HEK293 (cell line): ENCODE measurements at regions not wholly inside any gene's neighbourhood (a gene's known extent, or its start where the extent isn't known, plus 50 kb on each side); places are given as distances from the start of the nearest gene placed in this dataset.

ENCODE experiments used
- CTCF ChIA-PET: fragments of 350-600 bp; formaldehyde crosslinking; extraction: SDS; loops from one replicate; lab custom pipeline; 2021; ENCODE audit warnings: antibody characterized with exemption; lab: Yijun Ruan, JAX
- POLR2A ChIA-PET: fragments of 300-600 bp; formaldehyde crosslinking; extraction: SDS; loops from one replicate; lab custom pipeline; 2020; ENCODE audit warnings: antibody characterized with exemption, inconsistent platforms; lab: Yijun Ruan, JAX
- H3K27ac ChIP-seq: fragments of 200-500 bp; sonication (Bioruptor generic); 2 replicates; pipeline ENCODE4 v1.5.1; 2014; ENCODE audit warnings: low read depth, low read length, control low read depth, inconsistent platforms; ENCODE audit errors: extremely low read depth
- H3K36me3 ChIP-seq, 2 experiments: fragments of 200-500 bp in 1 of 2; sonication (Bioruptor generic) in 1 of 2; 1 replicate in 1 of 2; 2 replicates in 1 of 2; pipeline ENCODE4 v1.5.1; 2014 to 2017; ENCODE audit warnings: inconsistent platforms in 2 of 2, low read length in 2 of 2; ENCODE audit not compliant: control insufficient read depth in 2 of 2, insufficient read depth in 1 of 2
- H3K4me1 ChIP-seq: fragments of 200-500 bp; sonication (Bioruptor generic); 2 replicates; pipeline ENCODE4 v1.5.1; 2014; ENCODE audit warnings: mild to moderate bottlenecking, low read length, inconsistent platforms; ENCODE audit not compliant: control insufficient read depth, insufficient read depth
- H3K4me3 ChIP-seq: 2 replicates; pipeline ENCODE4 v1.5.1; 2011; ENCODE audit warnings: low read depth, mild to moderate bottlenecking, control low read depth, low read length, moderate library complexity
- H3K9me3 ChIP-seq: fragments of 200-500 bp; sonication (Bioruptor generic); 2 replicates; pipeline ENCODE4 v1.5.1; 2014; ENCODE audit warnings: low read depth, low read length, inconsistent platforms; ENCODE audit not compliant: control insufficient read depth, insufficient read depth
- HOXD13 ChIP-seq: sonication (generic); formaldehyde crosslinking; IDR thresholded peaks from 2 replicates; pipeline ENCODE4 v1.8.0; 2022; ENCODE audit warnings: missing genetic modification reagents, borderline replicate concordance
- KLF16 ChIP-seq: fragments of 450-650 bp; formaldehyde crosslinking; IDR thresholded peaks from 2 replicates; pipeline ENCODE4 v1.5.1; 2017; ENCODE audit warnings: missing biosample characterization, missing genetic modification characterization
- OSR2 ChIP-seq: fragments of 450-650 bp; formaldehyde crosslinking; IDR thresholded peaks from 2 replicates; pipeline ENCODE4 v1.5.1; 2016; ENCODE audit warnings: missing biosample characterization, missing genetic modification characterization
- SALL2 ChIP-seq: fragments of 450-650 bp; formaldehyde crosslinking; IDR thresholded peaks from 2 replicates; pipeline ENCODE4 v1.5.0; 2017; ENCODE audit warnings: missing biosample characterization, mild to moderate bottlenecking, missing genetic modification characterization, borderline replicate concordance
- TCF7L2 ChIP-seq: IDR thresholded peaks from 2 replicates; pipeline ENCODE4 v1.6.1; 2011; ENCODE audit warnings: low read depth, mild to moderate bottlenecking, inconsistent platforms, low read length, moderate library complexity, borderline replicate concordance
- ZFP37 ChIP-seq: fragments of 450-650 bp; formaldehyde crosslinking; IDR thresholded peaks from 2 replicates; pipeline ENCODE4 v1.5.1; 2016; ENCODE audit warnings: missing biosample characterization, missing genetic modification characterization
- ZIC2 ChIP-seq: fragments of 450-650 bp; formaldehyde crosslinking; IDR thresholded peaks from 2 replicates; pipeline ENCODE4 v1.5.1; 2016; ENCODE audit warnings: missing biosample characterization, missing genetic modification characterization
- ZNF133 ChIP-seq: fragments of 450-650 bp; formaldehyde crosslinking; IDR thresholded peaks from 2 replicates; pipeline ENCODE4 v1.5.1; 2016; ENCODE audit warnings: missing biosample characterization, missing genetic modification characterization
- ZNF140 ChIP-seq: fragments of 450-650 bp; formaldehyde crosslinking; IDR thresholded peaks from 2 replicates; pipeline ENCODE4 v1.5.1; 2016; ENCODE audit warnings: missing biosample characterization, missing genetic modification characterization
- ZNF223 ChIP-seq: fragments of 450-650 bp; formaldehyde crosslinking; IDR thresholded peaks from 2 replicates; pipeline ENCODE4 v1.5.1; 2016; ENCODE audit warnings: missing biosample characterization, missing genetic modification characterization
- ZNF239 ChIP-seq: fragments of 450-650 bp; formaldehyde crosslinking; IDR thresholded peaks from 2 replicates; pipeline ENCODE4 v1.5.1; 2016; ENCODE audit warnings: missing biosample characterization, missing genetic modification characterization
- ZNF266 ChIP-seq: fragments of 450-650 bp; formaldehyde crosslinking; IDR thresholded peaks from 2 replicates; pipeline ENCODE4 v1.5.1; 2016; ENCODE audit warnings: missing biosample characterization, missing genetic modification characterization, low read depth
- ZNF416 ChIP-seq: fragments of 450-650 bp; formaldehyde crosslinking; IDR thresholded peaks from 2 replicates; pipeline ENCODE4 v1.5.1; 2016; ENCODE audit warnings: missing biosample characterization, missing genetic modification characterization
- ZNF48 ChIP-seq: fragments of 450-650 bp; formaldehyde crosslinking; IDR thresholded peaks from 2 replicates; pipeline ENCODE4 v1.5.1; 2016; ENCODE audit warnings: missing biosample characterization, missing genetic modification characterization
- ZNF521 ChIP-seq: fragments of 450-650 bp; formaldehyde crosslinking; IDR thresholded peaks from 2 replicates; pipeline ENCODE4 v1.5.1; 2017; ENCODE audit warnings: missing biosample characterization, mild to moderate bottlenecking, missing genetic modification characterization
- ZNF544 ChIP-seq: fragments of 450-650 bp; formaldehyde crosslinking; IDR thresholded peaks from 2 replicates; pipeline ENCODE4 v1.5.0; 2017; ENCODE audit warnings: missing biosample characterization, missing genetic modification characterization
- ZNF561 ChIP-seq: fragments of 450-650 bp; IDR thresholded peaks from 2 replicates; pipeline ENCODE4 v1.5.1; 2018; ENCODE audit warnings: missing biosample characterization, missing genetic modification characterization, borderline replicate concordance
- ZNF571 ChIP-seq: fragments of 450-650 bp; formaldehyde crosslinking; IDR thresholded peaks from 2 replicates; pipeline ENCODE4 v1.5.0; 2017; ENCODE audit warnings: missing biosample characterization, missing genetic modification characterization
- ZNF621 ChIP-seq: fragments of 450-650 bp; formaldehyde crosslinking; IDR thresholded peaks from 2 replicates; pipeline ENCODE4 v1.5.1; 2017; ENCODE audit warnings: missing biosample characterization, missing genetic modification characterization
- ZSCAN23 ChIP-seq: fragments of 450-650 bp; formaldehyde crosslinking; IDR thresholded peaks from 2 replicates; pipeline ENCODE4 v1.5.1; 2016; ENCODE audit warnings: missing biosample characterization, missing genetic modification characterization
- ZXDB ChIP-seq: fragments of 450-650 bp; formaldehyde crosslinking; IDR thresholded peaks from 2 replicates; pipeline ENCODE4 v1.5.1; 2016; ENCODE audit warnings: missing biosample characterization, missing genetic modification characterization
- TF ChIP-seq, protein P1 (sequence below): fragments of 450-650 bp; formaldehyde crosslinking; IDR thresholded peaks from 2 replicates; pipeline ENCODE4 v1.5.1; 2016; ENCODE audit warnings: missing biosample characterization, missing genetic modification characterization
- TF ChIP-seq, protein P2 (sequence below): fragments of 450-650 bp; formaldehyde crosslinking; IDR thresholded peaks from 2 replicates; pipeline ENCODE4 v1.5.1; 2016; ENCODE audit warnings: missing biosample characterization, missing genetic modification characterization, borderline replicate concordance
- TF ChIP-seq, protein P3 (sequence below): fragments of 450-650 bp; formaldehyde crosslinking; conservative IDR thresholded peaks from 2 replicates; pipeline ENCODE4 v1.5.1; 2016; ENCODE audit warnings: low read depth, missing biosample characterization, missing genetic modification characterization
- TF ChIP-seq, protein P4 (sequence below): fragments of 450-650 bp; formaldehyde crosslinking; conservative IDR thresholded peaks from 2 replicates; pipeline ENCODE4 v1.5.1; 2016; ENCODE audit warnings: low read depth, missing biosample characterization, missing genetic modification characterization

DNA sequence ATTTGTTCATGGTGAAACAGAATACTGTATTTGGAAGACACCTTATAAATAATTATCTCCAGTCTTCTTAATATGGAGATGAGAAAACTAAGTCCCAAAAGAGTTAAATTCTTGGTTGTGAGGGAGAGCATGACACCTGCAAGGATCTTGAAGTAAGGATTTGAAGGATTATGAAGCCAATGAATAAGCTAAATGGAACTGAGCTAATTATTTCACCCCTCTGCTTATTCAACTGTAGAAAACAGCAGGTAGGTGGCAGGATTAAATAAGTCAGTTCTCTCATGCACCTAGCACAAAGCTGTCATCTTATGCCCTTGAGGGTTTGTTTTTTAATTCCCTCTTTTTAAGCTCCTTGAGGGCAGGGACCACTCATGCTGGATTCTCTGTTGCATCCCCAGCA is 457.3 kb downstream of the ETS1 start:
- CTCF ChIA-PET = interaction anchor here (0.7 to 3.1 kb wide), 2 partner anchors 19 to 27 kb away, joined by 3 to 16 read pairs; no protein-coding TSS in a partner anchor
- H3K27ac ChIP-seq = no peak overlapping the region
- TF ChIP-seq ZNF544 = no peak
- TF ChIP-seq KLF16 (tag by site-specific recombination) = no peak
- TF ChIP-seq HOXD13 (CRISPR knock-in tag) = no peak
- no peak for TF ChIP-seq ZNF239 (tag by site-specific recombination)
- TF ChIP-seq OSR2 (tag by site-specific recombination) = no peak
- no peak for TF ChIP-seq ZNF48 (tag by site-specific recombination)
- no peak for TF ChIP-seq ZNF571 (tag by site-specific recombination)
- TF ChIP-seq, protein P1, sequence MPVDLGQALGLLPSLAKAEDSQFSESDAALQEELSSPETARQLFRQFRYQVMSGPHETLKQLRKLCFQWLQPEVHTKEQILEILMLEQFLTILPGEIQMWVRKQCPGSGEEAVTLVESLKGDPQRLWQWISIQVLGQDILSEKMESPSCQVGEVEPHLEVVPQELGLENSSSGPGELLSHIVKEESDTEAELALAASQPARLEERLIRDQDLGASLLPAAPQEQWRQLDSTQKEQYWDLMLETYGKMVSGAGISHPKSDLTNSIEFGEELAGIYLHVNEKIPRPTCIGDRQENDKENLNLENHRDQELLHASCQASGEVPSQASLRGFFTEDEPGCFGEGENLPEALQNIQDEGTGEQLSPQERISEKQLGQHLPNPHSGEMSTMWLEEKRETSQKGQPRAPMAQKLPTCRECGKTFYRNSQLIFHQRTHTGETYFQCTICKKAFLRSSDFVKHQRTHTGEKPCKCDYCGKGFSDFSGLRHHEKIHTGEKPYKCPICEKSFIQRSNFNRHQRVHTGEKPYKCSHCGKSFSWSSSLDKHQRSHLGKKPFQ (tag by site-specific recombination) = no peak
- TF ChIP-seq, protein P2, sequence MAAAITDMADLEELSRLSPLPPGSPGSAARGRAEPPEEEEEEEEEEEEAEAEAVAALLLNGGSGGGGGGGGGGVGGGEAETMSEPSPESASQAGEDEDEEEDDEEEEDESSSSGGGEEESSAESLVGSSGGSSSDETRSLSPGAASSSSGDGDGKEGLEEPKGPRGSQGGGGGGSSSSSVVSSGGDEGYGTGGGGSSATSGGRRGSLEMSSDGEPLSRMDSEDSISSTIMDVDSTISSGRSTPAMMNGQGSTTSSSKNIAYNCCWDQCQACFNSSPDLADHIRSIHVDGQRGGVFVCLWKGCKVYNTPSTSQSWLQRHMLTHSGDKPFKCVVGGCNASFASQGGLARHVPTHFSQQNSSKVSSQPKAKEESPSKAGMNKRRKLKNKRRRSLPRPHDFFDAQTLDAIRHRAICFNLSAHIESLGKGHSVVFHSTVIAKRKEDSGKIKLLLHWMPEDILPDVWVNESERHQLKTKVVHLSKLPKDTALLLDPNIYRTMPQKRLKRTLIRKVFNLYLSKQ (tag by site-specific recombination) = no peak
- no peak for TF ChIP-seq ZNF266 (tag by site-specific recombination)
- TF ChIP-seq ZIC2 (tag by site-specific recombination) = no peak
- no peak for TF ChIP-seq ZNF223
- TF ChIP-seq ZNF416 = no peak
- TF ChIP-seq ZNF521 = no peak
- no peak for TF ChIP-seq ZFP37 (tag by site-specific recombination)
- POLR2A ChIA-PET = no interaction called here
- no peaks in the 10 kb centered on the region for H3K4me1 ChIP-seq
- no peaks in the 10 kb centered on the region for H3K9me3 ChIP-seq
- H3K36me3 ChIP-seq = no peaks in the 10 kb centered on the region
- no peak overlapping the region for H3K4me3 ChIP-seq

DNA sequence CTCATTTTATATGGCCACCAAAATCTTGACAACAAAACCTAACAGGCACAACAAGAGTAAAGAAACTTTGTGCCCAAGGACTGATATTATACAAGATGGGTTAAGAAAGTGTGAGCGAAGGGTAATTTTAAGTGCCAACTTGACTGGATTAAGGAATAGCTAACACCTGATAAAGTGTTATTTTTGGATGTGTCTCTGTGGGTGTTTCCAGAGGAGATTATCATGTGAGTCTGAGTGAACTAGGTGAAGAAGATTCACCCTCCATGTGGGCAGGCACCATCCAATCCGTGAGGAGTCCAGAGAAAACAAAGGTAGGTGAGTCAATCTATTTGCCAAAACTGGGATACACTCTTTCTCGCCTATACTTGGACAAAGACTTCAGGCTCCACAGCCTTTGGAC is 461.6 kb downstream of the ETS1 start:
- no peaks in the 10 kb centered on the region for H3K9me3 ChIP-seq
- no peak overlapping the region for H3K27ac ChIP-seq
- CTCF ChIA-PET = no interaction called here
- no peaks in the 10 kb centered on the region for H3K4me1 ChIP-seq
- no peaks in the 10 kb centered on the region for H3K36me3 ChIP-seq
- no peak overlapping the region for H3K4me3 ChIP-seq
- POLR2A ChIA-PET = no interaction called here
- TF ChIP-seq ZNF521 (no peak), SALL2 (tag by site-specific recombination) (no peak), ZXDB (tag by site-specific recombination) (no peak), TCF7L2 (no peak), ZNF133 (no peak), ZSCAN23 (tag by site-specific recombination) (no peak), ZNF561 (no peak), ZNF140 (tag by site-specific recombination) (no peak), ZNF621 (tag by site-specific recombination) (no peak)
- TF ChIP-seq, protein P3, sequence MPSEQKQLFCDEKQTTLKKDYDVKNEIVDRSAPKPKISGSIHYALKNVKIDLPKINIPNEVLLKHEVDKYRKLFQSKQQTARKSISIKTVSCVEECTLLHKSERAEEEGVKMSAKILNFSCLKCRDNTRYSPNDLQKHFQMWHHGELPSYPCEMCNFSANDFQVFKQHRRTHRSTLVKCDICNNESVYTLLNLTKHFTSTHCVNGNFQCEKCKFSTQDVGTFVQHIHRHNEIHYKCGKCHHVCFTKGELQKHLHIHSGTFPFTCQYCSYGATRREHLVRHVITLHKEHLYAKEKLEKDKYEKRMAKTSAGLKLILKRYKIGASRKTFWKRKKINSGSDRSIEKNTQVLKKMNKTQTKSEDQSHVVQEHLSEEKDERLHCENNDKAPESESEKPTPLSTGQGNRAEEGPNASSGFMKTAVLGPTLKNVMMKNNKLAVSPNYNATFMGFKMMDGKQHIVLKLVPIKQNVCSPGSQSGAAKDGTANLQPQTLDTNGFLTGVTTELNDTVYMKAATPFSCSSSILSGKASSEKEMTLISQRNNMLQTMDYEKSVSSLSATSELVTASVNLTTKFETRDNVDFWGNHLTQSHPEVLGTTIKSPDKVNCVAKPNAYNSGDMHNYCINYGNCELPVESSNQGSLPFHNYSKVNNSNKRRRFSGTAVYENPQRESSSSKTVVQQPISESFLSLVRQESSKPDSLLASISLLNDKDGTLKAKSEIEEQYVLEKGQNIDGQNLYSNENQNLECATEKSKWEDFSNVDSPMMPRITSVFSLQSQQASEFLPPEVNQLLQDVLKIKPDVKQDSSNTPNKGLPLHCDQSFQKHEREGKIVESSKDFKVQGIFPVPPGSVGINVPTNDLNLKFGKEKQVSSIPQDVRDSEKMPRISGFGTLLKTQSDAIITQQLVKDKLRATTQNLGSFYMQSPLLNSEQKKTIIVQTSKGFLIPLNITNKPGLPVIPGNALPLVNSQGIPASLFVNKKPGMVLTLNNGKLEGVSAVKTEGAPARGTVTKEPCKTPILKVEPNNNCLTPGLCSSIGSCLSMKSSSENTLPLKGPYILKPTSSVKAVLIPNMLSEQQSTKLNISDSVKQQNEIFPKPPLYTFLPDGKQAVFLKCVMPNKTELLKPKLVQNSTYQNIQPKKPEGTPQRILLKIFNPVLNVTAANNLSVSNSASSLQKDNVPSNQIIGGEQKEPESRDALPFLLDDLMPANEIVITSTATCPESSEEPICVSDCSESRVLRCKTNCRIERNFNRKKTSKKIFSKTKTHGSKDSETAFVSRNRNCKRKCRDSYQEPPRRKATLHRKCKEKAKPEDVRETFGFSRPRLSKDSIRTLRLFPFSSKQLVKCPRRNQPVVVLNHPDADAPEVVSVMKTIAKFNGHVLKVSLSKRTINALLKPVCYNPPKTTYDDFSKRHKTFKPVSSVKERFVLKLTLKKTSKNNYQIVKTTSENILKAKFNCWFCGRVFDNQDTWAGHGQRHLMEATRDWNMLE (tag by site-specific recombination) = no peak
- TF ChIP-seq, protein P4, sequence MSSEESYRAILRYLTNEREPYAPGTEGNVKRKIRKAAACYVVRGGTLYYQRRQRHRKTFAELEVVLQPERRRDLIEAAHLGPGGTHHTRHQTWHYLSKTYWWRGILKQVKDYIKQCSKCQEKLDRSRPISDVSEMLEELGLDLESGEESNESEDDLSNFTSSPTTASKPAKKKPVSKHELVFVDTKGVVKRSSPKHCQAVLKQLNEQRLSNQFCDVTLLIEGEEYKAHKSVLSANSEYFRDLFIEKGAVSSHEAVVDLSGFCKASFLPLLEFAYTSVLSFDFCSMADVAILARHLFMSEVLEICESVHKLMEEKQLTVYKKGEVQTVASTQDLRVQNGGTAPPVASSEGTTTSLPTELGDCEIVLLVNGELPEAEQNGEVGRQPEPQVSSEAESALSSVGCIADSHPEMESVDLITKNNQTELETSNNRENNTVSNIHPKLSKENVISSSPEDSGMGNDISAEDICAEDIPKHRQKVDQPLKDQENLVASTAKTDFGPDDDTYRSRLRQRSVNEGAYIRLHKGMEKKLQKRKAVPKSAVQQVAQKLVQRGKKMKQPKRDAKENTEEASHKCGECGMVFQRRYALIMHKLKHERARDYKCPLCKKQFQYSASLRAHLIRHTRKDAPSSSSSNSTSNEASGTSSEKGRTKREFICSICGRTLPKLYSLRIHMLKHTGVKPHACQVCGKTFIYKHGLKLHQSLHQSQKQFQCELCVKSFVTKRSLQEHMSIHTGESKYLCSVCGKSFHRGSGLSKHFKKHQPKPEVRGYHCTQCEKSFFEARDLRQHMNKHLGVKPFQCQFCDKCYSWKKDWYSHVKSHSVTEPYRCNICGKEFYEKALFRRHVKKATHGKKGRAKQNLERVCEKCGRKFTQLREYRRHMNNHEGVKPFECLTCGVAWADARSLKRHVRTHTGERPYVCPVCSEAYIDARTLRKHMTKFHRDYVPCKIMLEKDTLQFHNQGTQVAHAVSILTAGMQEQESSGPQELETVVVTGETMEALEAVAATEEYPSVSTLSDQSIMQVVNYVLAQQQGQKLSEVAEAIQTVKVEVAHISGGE (tag by site-specific recombination) = no peak
